ENCODE measurements at regions not wholly inside any gene's neighbourhood (a gene's known extent, or its start where the extent isn't known, plus 50 kb on each side); places are given as distances from the start of the nearest gene placed in this dataset.
"Not testable (repeated sequence)": the region's sequence is repeated elsewhere in the genome, so short reads cannot be mapped to it uniquely, and the experiment has no call there.

GRCh38 chr1:56097713-56098112 is 481.6 kb downstream of the PLPP3 start:
- DNase-seq: no peak

- no peak for DNase-seq
Observed at GRCh38 chr1:56095696-56096665, 483.4 kb downstream of the PLPP3 start.

GRCh38 chr1:56094168-56094567 is 485.2 kb downstream of the PLPP3 start:
- DNase-seq: no peak

- no peak for DNase-seq
Observed at GRCh38 chr1:56092684-56093570, 486.4 kb downstream of the PLPP3 start.

- DNase-seq: not testable (repeated sequence)
Observed at GRCh38 chr1:56089826-56090225, 489.5 kb downstream of the PLPP3 start.

GRCh38 chr1:56084246-56084645 is 495.1 kb downstream of the PLPP3 start:
- no peak for DNase-seq

- no peak for DNase-seq
Observed at GRCh38 chr1:56081736-56082135, 497.6 kb downstream of the PLPP3 start.

GRCh38 chr1:56081173-56081572 is 498.2 kb downstream of the PLPP3 start:
- no peak for DNase-seq

- DNase-seq: no peak
Observed at GRCh38 chr1:56080123-56080522, 499.2 kb downstream of the PLPP3 start.

- DNase-seq: no peak
Observed at GRCh38 chr1:56079391-56079790, 500.0 kb downstream of the PLPP3 start.

GRCh38 chr1:56077206-56077605 is 502.2 kb downstream of the PLPP3 start:
- no peak for DNase-seq

- no peak for DNase-seq
Observed at GRCh38 chr1:56074007-56074651, 505.2 kb downstream of the PLPP3 start.

GRCh38 chr1:56073614-56074006 is 505.8 kb downstream of the PLPP3 start:
- DNase-seq: no peak

- no peak for DNase-seq
Observed at GRCh38 chr1:56073206-56073605, 506.2 kb downstream of the PLPP3 start.

- no peak for DNase-seq
Observed at GRCh38 chr1:56072310-56072709, 507.1 kb downstream of the PLPP3 start.

GRCh38 chr1:56071351-56071750 is 508.0 kb downstream of the PLPP3 start:
- no peak for DNase-seq

GRCh38 chr1:56070601-56071000 is 508.8 kb downstream of the PLPP3 start:
- DNase-seq: no peak

GRCh38 chr1:56069824-56070223 is 509.5 kb downstream of the PLPP3 start:
- DNase-seq: no peak

- DNase-seq: no peak
Observed at GRCh38 chr1:56068908-56069307, 510.5 kb downstream of the PLPP3 start.

- DNase-seq: no peak
Observed at GRCh38 chr1:56068210-56068609, 511.2 kb downstream of the PLPP3 start.

- DNase-seq: no peak
Observed at GRCh38 chr1:56065729-56066128, 513.6 kb downstream of the PLPP3 start.

- no peak for DNase-seq
Observed at GRCh38 chr1:56064705-56065104, 514.7 kb downstream of the PLPP3 start.

GRCh38 chr1:56063461-56063860 is 515.9 kb downstream of the PLPP3 start:
- DNase-seq: no peak

Measured in activated effector memory CD4-positive, alpha-beta T cell treated with Interleukin-2 at 50 U/mL for 16 hours (primary cell).